A549 (cell line): ENCODE measurements at regions not wholly inside any gene's neighbourhood (a gene's known extent, or its start where the extent isn't known, plus 50 kb on each side); places are given as distances from the start of the nearest gene placed in this dataset.

Experiments used
- ATAC-seq, 2 experiments: fragments of 200-7000 bp in 1 of 2; fragments of >200 bp in 1 of 2; cut with Nextera tagmentation in 1 of 2; cut with Tn5 transposase in 1 of 2; 3 replicates each; pipeline versions ENCODE4 v1.8.0 to v1.9.1; 2018 to 2020; ENCODE audit warnings: mild to moderate bottlenecking in 1 of 2, moderate library complexity in 1 of 2
- CTCF ChIA-PET: fragments of 300-600 bp; sonication (Branson Sonifier 250); formaldehyde crosslinking; extraction: SDS; loops from one replicate; lab custom pipeline; 2021; ENCODE audit warnings: antibody characterized with exemption, inconsistent platforms; lab: Yijun Ruan, JAX
- POLR2A ChIA-PET: fragments of 350-600 bp; formaldehyde crosslinking; extraction: SDS; loops from one replicate; lab custom pipeline; 2021; ENCODE audit warnings: antibody characterized with exemption, inconsistent platforms; lab: Yijun Ruan, JAX
- DNase-seq, 2 experiments: peaks; one replicate each; pipeline versions ENCODE4 v3.0.0 to v3.0.0-alpha.2; 2011 to 2016; ENCODE audit warnings: low read depth in 1 of 2, low spot score in 1 of 2
- FAIRE-seq: peaks from 2 replicates; lab custom pipeline; 2011; peaks lifted over from hg19 to GRCh38; lab: Jason Lieb, UNC
- H3K27ac ChIP-seq, 2 experiments: fragments of >200 bp; sonication (Bioruptor Twin); formaldehyde crosslinking; 3 replicates each; pipeline ENCODE4 v1.5.1; 2016 to 2017
- H3K4me1 ChIP-seq: fragments of >200 bp; sonication (Bioruptor Twin); formaldehyde crosslinking; 3 replicates; pipeline ENCODE4 v1.6.1; 2016
- H3K4me2 ChIP-seq: fragments of >200 bp; sonication (Bioruptor Twin); formaldehyde crosslinking; 3 replicates; pipeline ENCODE4 v1.6.1; 2016
- H3K4me3 ChIP-seq: fragments of >200 bp; sonication (Bioruptor Twin); formaldehyde crosslinking; 3 replicates; pipeline ENCODE4 v1.5.1; 2016
- H3K9me3 ChIP-seq: fragments of >200 bp; sonication (Bioruptor Twin); formaldehyde crosslinking; 3 replicates; pipeline ENCODE4 v1.6.1; 2016
- BCL3 ChIP-seq: fragments of >200 bp; sonication (Bioruptor Twin); formaldehyde crosslinking; IDR thresholded peaks from 3 replicates; pipeline ENCODE4 v1.6.1; 2016
- CBX8 ChIP-seq: fragments of 200-600 bp; sonication (generic); IDR thresholded peaks from 2 replicates; pipeline ENCODE4 v1.6.1; 2016
- CEBPB ChIP-seq, 2 experiments: fragments of >200 bp in 1 of 2; sonication (Bioruptor Twin) in 1 of 2; formaldehyde crosslinking in 1 of 2; IDR thresholded peaks; 2 replicates each; pipeline ENCODE4 v1.6.1; 2012 to 2016
- CHD2 ChIP-seq: fragments of 150-350 bp; IDR thresholded peaks from 2 replicates; pipeline ENCODE4 v1.6.1; 2014; ENCODE audit warnings: low read length; ENCODE audit not compliant: partially characterized antibody
- E2F6 ChIP-seq: IDR thresholded peaks from 2 replicates; pipeline ENCODE4 v1.6.1; 2012; ENCODE audit warnings: low read depth, borderline replicate concordance
- EP300 ChIP-seq, 2 experiments: fragments of >200 bp; sonication (Bioruptor Twin); formaldehyde crosslinking; IDR thresholded peaks; 2 replicates in 1 of 2; 3 replicates in 1 of 2; pipeline ENCODE4 v1.6.1; 2016 to 2017
- FOSL2 ChIP-seq, 2 experiments: fragments of 450-650 bp in 1 of 2; fragments of >200 bp in 1 of 2; sonication (Bioruptor Twin) in 1 of 2; formaldehyde crosslinking; IDR thresholded peaks; 2 replicates each; pipeline versions ENCODE4 v1.5.0 to v1.6.1; 2016 to 2020; ENCODE audit warnings: mild to moderate bottlenecking in 1 of 2, moderate library complexity in 1 of 2
- HOXA7 ChIP-seq: fragments of 250-450 bp; sonication (Bioruptor Pico); IDR thresholded peaks from 2 replicates; pipeline ENCODE4 v1.5.0; 2020; ENCODE audit warnings: mild to moderate bottlenecking, moderate library complexity
- JUN ChIP-seq, 2 experiments: fragments of >200 bp; sonication (Bioruptor Twin); formaldehyde crosslinking; IDR thresholded peaks; 2 replicates in 1 of 2; 3 replicates in 1 of 2; pipeline ENCODE4 v1.6.1; 2016 to 2017
- MAX ChIP-seq: IDR thresholded peaks from 2 replicates; pipeline ENCODE4 v1.6.1; 2012
- MYC ChIP-seq: IDR thresholded peaks from 2 replicates; pipeline ENCODE4 v1.6.1; 2012; ENCODE audit warnings: mild to moderate bottlenecking, inconsistent platforms, low read length, improper control_type of control experiment, borderline replicate concordance
- RAD21 ChIP-seq, 2 experiments: fragments of >200 bp in 1 of 2; sonication (Bioruptor Twin) in 1 of 2; formaldehyde crosslinking in 1 of 2; IDR thresholded peaks in 1 of 2; conservative IDR thresholded peaks in 1 of 2; 2 replicates in 1 of 2; 3 replicates in 1 of 2; pipeline ENCODE4 v1.6.1; 2012 to 2018; ENCODE audit warnings: inconsistent platforms in 1 of 2
- RFX5 ChIP-seq: fragments of 450-650 bp; IDR thresholded peaks from 2 replicates; pipeline ENCODE4 v1.7.1; 2014; ENCODE audit warnings: antibody characterized with exemption, mild to moderate bottlenecking, moderate library complexity
- RNF2 ChIP-seq: fragments of 200-600 bp; sonication (generic); IDR thresholded peaks from 2 replicates; pipeline ENCODE4 v1.6.1; 2016; ENCODE audit warnings: low read depth, mild to moderate bottlenecking, antibody characterized with exemption, moderate library complexity, borderline replicate concordance
- SREBF2 ChIP-seq: fragments of 450-650 bp; IDR thresholded peaks from 2 replicates; pipeline ENCODE4 v1.6.1; 2014; ENCODE audit warnings: mild to moderate bottlenecking, moderate library complexity
- TFCP2L1 ChIP-seq: fragments of 250-450 bp; sonication (Bioruptor Pico); IDR thresholded peaks from 2 replicates; pipeline ENCODE4 v1.5.0; 2021; ENCODE audit warnings: mild to moderate bottlenecking
- TP53 ChIP-seq: fragments of 250-450 bp; sonication (Bioruptor Pico); IDR thresholded peaks from 2 replicates; pipeline ENCODE4 v1.5.0; 2021; ENCODE audit warnings: mild to moderate bottlenecking, moderate library complexity
- USF2 ChIP-seq: fragments of 450-650 bp; IDR thresholded peaks from 2 replicates; pipeline ENCODE4 v1.6.1; 2014; ENCODE audit warnings: antibody characterized with exemption
- WGBS: methylation state at CpG from one replicate; pipeline ENCODE4 v1.1.6; 2017; ENCODE audit errors: missing lambda C conversion rate; 5-methylcytosine and 5-hydroxymethylcytosine counted together

GRCh38 chr15:75131269-75131643 is 70.4 kb upstream of the C15orf39 start:
- Histone ChIP-seq H3K4me2 (no peak overlapping the region), H3K27ac (no peak overlapping the region), H3K9me3 (no peaks in the 10 kb centered on the region), H3K4me1 (peaks cover 10% of the 10 kb centered on the region), H3K4me3 (no peak overlapping the region)
- WGBS, result 97% methylated on average over 1 of the region's 1 CpG
- ATAC-seq (no peak), FAIRE-seq (no peak), DNase-seq (no peak)
- CTCF ChIA-PET, result interaction anchor here (0.9 to 1.0 kb wide), 2 partner anchors 87 to 102 kb away, joined by 3 read pairs; no protein-coding TSS in a partner anchor
- POLR2A ChIA-PET, result no interaction called here
- no peak for TF ChIP-seq TFCP2L1 (CRISPR knock-in tag)
- TF ChIP-seq MAX, result no peak
- no peak for TF ChIP-seq CBX8
- no peak for TF ChIP-seq E2F6
- no peak for TF ChIP-seq USF2
- no peak for TF ChIP-seq MYC
- no peak for TF ChIP-seq BCL3
- no peak for TF ChIP-seq CHD2
- TF ChIP-seq RNF2, result no peak
- TF ChIP-seq EP300 (IDR thresholded peaks at IDR 0.05), result no peak
- TF ChIP-seq, all 56 proteins: peak for 0

GRCh38 chr15:75134748-75135147 is 66.9 kb upstream of the C15orf39 start:
- DNase-seq (no peak), FAIRE-seq (no peak), ATAC-seq (no peak)
- Histone ChIP-seq H3K9me3 (no peaks in the 10 kb centered on the region), H3K4me1 (0 out of 3 replicates have a peak, but pooled peaks cover 5% of the 10 kb centered on the region), H3K27ac (no peak overlapping the region), H3K4me3 (no peak overlapping the region), H3K4me2 (no peak overlapping the region)
- TF ChIP-seq CEBPB (IDR thresholded peaks at IDR 0.05), result no peak
- POLR2A ChIA-PET, result no interaction called here
- CTCF ChIA-PET, result interaction anchor here (1.0 to 1.1 kb wide), 2 partner anchors 9 to 27 kb away, joined by 3 read pairs; no protein-coding TSS in a partner anchor
- 97% methylated on average over 2 of the region's 2 CpGs for WGBS

- DNase-seq (no peak), ATAC-seq (no peak), FAIRE-seq (no peak)
- TF ChIP-seq HOXA7 (CRISPR knock-in tag) (no peak), SREBF2 (no peak), JUN (IDR thresholded peaks at IDR 0.05) (no peak), TP53 (CRISPR knock-in tag) (no peak), RAD21 (conservative IDR thresholded peaks at IDR 0.05 in 1 of 2, IDR thresholded peaks at IDR 0.05 in 1 of 2) (no peak), RFX5 (no peak)
- no peak overlapping the region for H3K4me2 ChIP-seq
- POLR2A ChIA-PET, result no interaction called here
- no peak overlapping the region for H3K27ac ChIP-seq
- H3K4me3 ChIP-seq, result no peak overlapping the region
- CTCF ChIA-PET, result interaction anchor here (1.1 to 1.3 kb wide), 2 partner anchors 43 to 111 kb away, joined by 3 to 5 read pairs; no protein-coding TSS in a partner anchor
- 0 out of 3 replicates have a peak, but pooled peaks cover 5% of the 10 kb centered on the region for H3K4me1 ChIP-seq
- H3K9me3 ChIP-seq, result no peaks in the 10 kb centered on the region
- 58% methylated on average over 3 of the region's 3 CpGs for WGBS
Observed at GRCh38 chr15:75136118-75136517, 65.6 kb upstream of the C15orf39 start.

GRCh38 chr15:75136758-75137157 is 64.9 kb upstream of the C15orf39 start:
- POLR2A ChIA-PET, result no interaction called here

More at GRCh38 chr15:75136758-75137157, 64.9 kb upstream of the C15orf39 start:
- no peak for DNase-seq
- H3K27ac ChIP-seq, result no peak overlapping the region
- FAIRE-seq, result no peak
- no peaks in the 10 kb centered on the region for H3K9me3 ChIP-seq
- no peak overlapping the region for H3K4me3 ChIP-seq
- CTCF ChIA-PET, result interaction anchor here (1.3 kb wide), 1 partner anchor 10 kb away, joined by 4 read pairs; no protein-coding TSS in a partner anchor
- TF ChIP-seq FOSL2 (IDR thresholded peaks at IDR 0.05) (no peak), FOSL2 (CRISPR knock-in tag; IDR thresholded peaks at IDR 0.05) (no peak)
- no peak overlapping the region for H3K4me2 ChIP-seq
- 79% methylated on average over 2 of the region's 2 CpGs for WGBS
- H3K4me1 ChIP-seq, result 0 out of 3 replicates have a peak, but pooled peaks cover 5% of the 10 kb centered on the region
- ATAC-seq, result no peak
